H1 (cell line): ENCODE measurements at regions not wholly inside any gene's neighbourhood (a gene's known extent, or its start where the extent isn't known, plus 50 kb on each side); places are given as distances from the start of the nearest gene placed in this dataset.

Experiments used
- CTCF ChIA-PET: fragments of 300-600 bp; sonication (Branson Sonifier 250); formaldehyde crosslinking; loops from one replicate; lab custom pipeline; 2021; ENCODE audit not compliant: partially characterized antibody; lab: Charles Lee
- POLR2A ChIA-PET: fragments of 300-600 bp; sonication (Branson Sonifier 250); formaldehyde crosslinking; loops from one replicate; lab custom pipeline; 2021; ENCODE audit warnings: inconsistent platforms; ENCODE audit not compliant: partially characterized antibody; lab: Charles Lee
- DNase-seq, 2 experiments: peaks; one replicate each; pipeline versions ENCODE4 v3.0.0 to v3.0.0-alpha.2; 2010 to 2022; ENCODE audit warnings: low spot score in 2 of 2, low read depth in 1 of 2, mixed read lengths in 1 of 2
- FAIRE-seq: peaks from 2 replicates; lab custom pipeline; 2011; peaks lifted over from hg19 to GRCh38; lab: Jason Lieb, UNC
- H2AFZ ChIP-seq: 2 replicates; pipeline ENCODE4 v1.8.1; 2012; ENCODE audit warnings: low read length, inconsistent platforms
- H2AK5ac ChIP-seq: 2 replicates; pipeline ENCODE4 v1.6.1; 2013; ENCODE audit warnings: low read depth, low read length
- H2BK120ac ChIP-seq: replicated peaks from 2 replicates; pipeline ENCODE3; 2013; ENCODE audit warnings: low read depth, low read length, inconsistent platforms
- H2BK12ac ChIP-seq: 2 replicates; pipeline ENCODE4 v1.6.1; 2013; ENCODE audit warnings: low read depth, low read length
- H2BK15ac ChIP-seq: 2 replicates; pipeline ENCODE4 v1.6.1; 2013; ENCODE audit warnings: low read length
- H2BK20ac ChIP-seq: 2 replicates; pipeline ENCODE4 v1.6.1; 2013; ENCODE audit warnings: low read length
- H2BK5ac ChIP-seq: 2 replicates; pipeline ENCODE4 v1.6.1; 2013; ENCODE audit warnings: low read depth, low read length
- H3K14ac ChIP-seq: 2 replicates; pipeline ENCODE4 v1.6.1; 2013; ENCODE audit warnings: inconsistent platforms; ENCODE audit not compliant: insufficient read length
- H3K18ac ChIP-seq: 2 replicates; pipeline ENCODE4 v1.6.1; 2013; ENCODE audit warnings: low read length; ENCODE audit errors: extremely low read depth
- H3K23ac ChIP-seq: 2 replicates; pipeline ENCODE4 v1.6.1; 2013; ENCODE audit warnings: inconsistent platforms; ENCODE audit not compliant: insufficient read length
- H3K23me2 ChIP-seq: 2 replicates; pipeline ENCODE4 v1.6.1; 2013; ENCODE audit warnings: low read depth, low read length
- H3K27ac ChIP-seq: 2 replicates; pipeline ENCODE4 v1.6.1; 2011; ENCODE audit warnings: low read depth, low read length, inconsistent platforms
- H3K27me3 ChIP-seq, 4 experiments: replicated peaks in 1 of 4; 1 replicate in 1 of 4; 2 replicates in 3 of 4; pipeline versions ENCODE4 v1.6.1 to v1.8.1; 2011 to 2013; ENCODE audit warnings: low read length in 3 of 4, mild to moderate bottlenecking in 3 of 4, inconsistent platforms in 2 of 4, mixed read lengths in 2 of 4, moderate library complexity in 1 of 4; ENCODE audit not compliant: control insufficient read depth in 3 of 4, insufficient read depth in 3 of 4; ENCODE audit errors: extremely low read depth in 1 of 4
- H3K36me3 ChIP-seq, 4 experiments: 2 replicates each; pipeline versions ENCODE4 v1.6.1 to v1.8.1; 2011 to 2013; ENCODE audit warnings: mild to moderate bottlenecking in 4 of 4, low read length in 3 of 4, moderate library complexity in 2 of 4, control low read depth in 1 of 4, inconsistent platforms in 1 of 4; ENCODE audit not compliant: insufficient read depth in 4 of 4, control insufficient read depth in 2 of 4
- H3K4ac ChIP-seq: replicated peaks from 2 replicates; pipeline ENCODE3; 2013; ENCODE audit warnings: low read length, low read depth, mixed read lengths, inconsistent platforms; ENCODE audit not compliant: insufficient read length
- H3K4me1 ChIP-seq, 4 experiments: replicated peaks in 1 of 4; 1 replicate in 1 of 4; 2 replicates in 3 of 4; pipeline versions ENCODE4 v1.6.1 to v1.8.1; 2011 to 2013; ENCODE audit warnings: low read length in 3 of 4, inconsistent platforms in 2 of 4, mixed read lengths in 1 of 4; ENCODE audit not compliant: insufficient read depth in 4 of 4, control insufficient read depth in 3 of 4
- H3K4me2 ChIP-seq, 2 experiments: 2 replicates each; pipeline versions ENCODE4 v1.6.1 to v1.8.1; 2011 to 2013; ENCODE audit warnings: low read depth in 2 of 2, low read length in 2 of 2, control low read depth in 1 of 2, inconsistent platforms in 1 of 2, mild to moderate bottlenecking in 1 of 2; ENCODE audit not compliant: insufficient read depth in 1 of 2
- H3K4me3 ChIP-seq, 4 experiments: fragments of 200-600, 300-600 bp in 1 of 4; sonication (generic), shearing (Covaris generic), sonication (Bioruptor Twin) in 1 of 4; 2 replicates each; pipeline versions ENCODE4 v1.5.1 to v1.8.1; 2011 to 2016; ENCODE audit warnings: low read length in 4 of 4, low read depth in 3 of 4, control low read depth in 2 of 4, inconsistent platforms in 2 of 4, mild to moderate bottlenecking in 2 of 4, mixed read lengths in 1 of 4, moderate library complexity in 1 of 4; ENCODE audit not compliant: insufficient read depth in 2 of 4; ENCODE audit errors: extremely low read depth in 1 of 4
- H3K56ac ChIP-seq: replicated peaks from 2 replicates; pipeline ENCODE3; 2013; ENCODE audit warnings: low read depth, mild to moderate bottlenecking, mixed read lengths, low read length, inconsistent platforms; ENCODE audit not compliant: insufficient read length
- H3K79me1 ChIP-seq: 2 replicates; pipeline ENCODE4 v1.6.1; 2013; ENCODE audit warnings: low read depth, low read length, control low read depth
- H3K79me2 ChIP-seq, 2 experiments: 2 replicates each; pipeline versions ENCODE4 v1.6.1 to v1.8.1; 2012 to 2013; ENCODE audit warnings: low read length in 2 of 2, mild to moderate bottlenecking in 2 of 2, inconsistent platforms in 1 of 2; ENCODE audit not compliant: insufficient read depth in 2 of 2, control insufficient read depth in 1 of 2
- H3K9ac ChIP-seq, 4 experiments: replicated peaks in 1 of 4; 1 replicate in 1 of 4; 2 replicates in 3 of 4; pipeline versions ENCODE4 v1.6.1 to v1.8.1; 2011 to 2013; ENCODE audit warnings: low read depth in 3 of 4, low read length in 3 of 4, control low read depth in 2 of 4, mild to moderate bottlenecking in 2 of 4, moderate library complexity in 2 of 4, inconsistent platforms in 1 of 4; ENCODE audit errors: extremely low read depth in 1 of 4
- H3K9me3 ChIP-seq, 2 experiments: 2 replicates each; pipeline versions ENCODE4 v1.6.1 to v1.8.1; 2012 to 2013; ENCODE audit warnings: mild to moderate bottlenecking in 2 of 2, moderate library complexity in 2 of 2, control low read depth in 1 of 2, inconsistent platforms in 1 of 2, low read depth in 1 of 2, low read length in 1 of 2, mixed read lengths in 1 of 2; ENCODE audit not compliant: insufficient read depth in 2 of 2
- H4K20me1 ChIP-seq, 2 experiments: replicated peaks in 1 of 2; 2 replicates each; pipeline versions ENCODE3 to v1.8.1; 2011 to 2013; ENCODE audit warnings: inconsistent platforms in 2 of 2, low read length in 2 of 2, mild to moderate bottlenecking in 1 of 2; ENCODE audit not compliant: insufficient read depth in 2 of 2, control insufficient read depth in 1 of 2
- H4K5ac ChIP-seq: 2 replicates; pipeline ENCODE4 v1.6.1; 2013; ENCODE audit warnings: low read length, low read depth, mixed read lengths, inconsistent platforms; ENCODE audit not compliant: insufficient read length
- H4K8ac ChIP-seq: 2 replicates; pipeline ENCODE4 v1.8.0; 2013; ENCODE audit warnings: mild to moderate bottlenecking, moderate library complexity, low read length, inconsistent platforms; ENCODE audit not compliant: insufficient read depth; ENCODE audit errors: extremely low read depth
- H4K91ac ChIP-seq: replicated peaks from 2 replicates; pipeline ENCODE3; 2013; ENCODE audit warnings: low read length, mixed read lengths, inconsistent platforms; ENCODE audit not compliant: insufficient read length
- CBX5 ChIP-seq: fragments of 300-800, 300-1000 bp; sonication (generic); IDR thresholded peaks from 2 replicates; pipeline ENCODE4 v1.7.1; 2016; ENCODE audit warnings: antibody characterized with exemption, low read length, low read depth
- CTBP2 ChIP-seq: IDR thresholded peaks from 2 replicates; pipeline ENCODE4 v1.7.0; 2011; ENCODE audit warnings: borderline replicate concordance, mild to moderate bottlenecking, moderate library complexity, mixed read lengths, low read length; ENCODE audit not compliant: insufficient read depth, insufficient read length
- EP300 ChIP-seq, 2 experiments: IDR thresholded peaks; 1 replicate in 1 of 2; 2 replicates in 1 of 2; pipeline ENCODE4 v1.6.1; 2011 to 2012; ENCODE audit warnings: low read depth in 2 of 2, low read length in 2 of 2, mild to moderate bottlenecking in 2 of 2, borderline replicate concordance in 1 of 2, inconsistent platforms in 1 of 2, moderate library complexity in 1 of 2
- KDM4A ChIP-seq: IDR thresholded peaks from one replicate; pipeline ENCODE4 v1.7.1; 2012; ENCODE audit warnings: low read depth, mild to moderate bottlenecking, moderate library complexity, low read length, inconsistent platforms; ENCODE audit not compliant: severe bottlenecking
- SRF ChIP-seq: IDR thresholded peaks from 2 replicates; pipeline ENCODE4 v1.6.1; 2011; ENCODE audit warnings: mild to moderate bottlenecking, low read depth, low read length, moderate library complexity
- WGBS, 2 experiments: shearing (Covaris generic) in 1 of 2; methylation state at CpG; one replicate each; pipeline versions ENCODE4 v1.1.6 to v1.1.7; 2013 to 2015; ENCODE audit warnings: low lambda C conversion rate in 2 of 2, mixed read lengths in 2 of 2, inconsistent platforms in 1 of 2, low coverage in 1 of 2, missing lambda C conversion rate in 1 of 2; ENCODE audit not compliant: insufficient replicate concordance in 2 of 2, insufficient coverage in 1 of 2, insufficient read length in 1 of 2; ENCODE audit errors: extremely low coverage in 1 of 2, missing lambda C conversion rate in 1 of 2; 5-methylcytosine and 5-hydroxymethylcytosine counted together

DNA sequence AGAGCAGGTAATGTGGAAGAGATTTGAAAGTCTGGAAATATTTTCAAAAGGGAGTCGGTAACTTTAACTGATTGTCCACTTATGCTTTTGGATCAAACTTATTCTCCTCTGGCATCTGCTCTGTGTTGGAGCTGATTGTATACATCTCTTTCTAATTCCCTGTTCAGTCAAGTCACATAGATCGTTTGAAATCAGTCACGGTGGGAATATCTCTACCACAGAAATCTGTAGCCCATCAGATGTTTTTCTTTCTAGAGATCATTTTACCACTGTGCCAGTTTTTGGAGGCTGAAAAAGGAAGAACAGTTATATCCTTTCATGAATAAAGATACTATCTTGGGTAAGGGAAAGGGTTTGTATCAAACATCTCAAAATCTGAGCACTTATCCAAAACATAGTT, 1853.3 kb downstream of the EFNA5 start:
- no peak for FAIRE-seq
- H3K4me1 ChIP-seq = no peaks in the 10 kb centered on the region
- no peak overlapping the region for H4K8ac ChIP-seq
- no peak overlapping the region for H2BK12ac ChIP-seq
- no peaks in the 10 kb centered on the region for H3K36me3 ChIP-seq
- H3K14ac ChIP-seq = no peak overlapping the region
- DNase-seq = no peak
- no peaks in the 10 kb centered on the region for H3K27me3 ChIP-seq
- no peak overlapping the region for H2AFZ ChIP-seq
- no peaks in the 10 kb centered on the region for H3K79me2 ChIP-seq
- H2BK5ac ChIP-seq = no peak overlapping the region
- no peak overlapping the region for H2AK5ac ChIP-seq
- H2BK20ac ChIP-seq = no peak overlapping the region
- no peak overlapping the region for H3K56ac ChIP-seq
- 89% methylated on average over 3 of the region's 3 CpGs; no CpG with 5 or more reads in 1 of the 2 experiments for WGBS, 2 experiments
- H2BK120ac ChIP-seq = no peak overlapping the region
- ChIA-PET CTCF (interaction anchor here (1.0 kb wide), 1 partner anchor 60 kb away, joined by 3 read pairs; no protein-coding TSS in a partner anchor), POLR2A (no interaction called here)
- no peak overlapping the region for H3K4me3 ChIP-seq
- H4K5ac ChIP-seq = no peak overlapping the region
- no peak overlapping the region for H2BK15ac ChIP-seq
- no peaks in the 10 kb centered on the region for H4K20me1 ChIP-seq
- no peak overlapping the region for H3K4ac ChIP-seq
- H3K23me2 ChIP-seq = no peaks in the 10 kb centered on the region
- H3K4me2 ChIP-seq = no peak overlapping the region
- no peak overlapping the region for H3K27ac ChIP-seq
- H3K9ac ChIP-seq = no peak overlapping the region
- H3K9me3 ChIP-seq = no peaks in the 10 kb centered on the region
- H3K79me1 ChIP-seq = no peaks in the 10 kb centered on the region
- no peak overlapping the region for H3K18ac ChIP-seq
- TF ChIP-seq CBX5 (no peak), CTBP2 (no peak), SRF (no peak), EP300 (IDR thresholded peaks at IDR 0.05; ENCODE audit: borderline replicate concordance in 1 of 2, low read depth in 2 of 2, low read length in 2 of 2) (no peak), KDM4A (no peak)
- H3K23ac ChIP-seq = no peak overlapping the region
- no peak overlapping the region for H4K91ac ChIP-seq
